ENCODE measurements at regions not wholly inside any gene's neighbourhood (a gene's known extent, or its start where the extent isn't known, plus 50 kb on each side); places are given as distances from the start of the nearest gene placed in this dataset.

DNA sequence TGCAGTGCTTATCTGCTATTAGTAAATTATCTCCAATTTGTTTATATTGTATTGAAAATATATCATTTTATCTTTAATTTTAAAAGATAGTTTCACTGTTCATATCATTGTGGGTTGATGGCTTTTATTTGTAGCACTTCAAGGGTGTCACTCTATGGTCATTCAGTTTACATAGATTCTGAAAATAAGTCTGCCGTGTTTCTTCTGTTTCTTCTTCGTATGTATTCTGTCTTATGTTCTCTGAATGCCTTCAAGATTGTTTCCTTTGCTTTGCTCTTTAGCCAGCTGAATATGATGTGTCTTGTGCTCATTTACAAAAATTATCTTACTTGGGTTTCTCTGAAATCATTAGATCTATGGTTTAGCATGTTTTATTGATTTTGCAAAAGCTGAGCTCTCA is 359.9 kb downstream of the CYLC2 start:
- TF ChIP-seq POLR2A (IDR thresholded peaks at IDR 0.05; ENCODE audit: low read depth, low read length), result no peak
- no peak for TF ChIP-seq POLR2AphosphoS5 (IDR thresholded peaks at IDR 0.05; ENCODE audit: low read depth, low read length)
- no peak for TF ChIP-seq TAF1 (IDR thresholded peaks at IDR 0.05; ENCODE audit: borderline replicate concordance, low read depth, low read length)
